ENCODE measurements at regions not wholly inside any gene's neighbourhood (a gene's known extent, or its start where the extent isn't known, plus 50 kb on each side); places are given as distances from the start of the nearest gene placed in this dataset.
"Not testable (repeated sequence)": the region's sequence is repeated elsewhere in the genome, so short reads cannot be mapped to it uniquely, and the experiment has no call there.

- no peak for DNase-seq (ENCODE audit: low read depth)
These were observed 145.5 kb downstream of the CTH start for GRCh38 chr1:70556541-70556940.

GRCh38 chr1:70567167-70567566 is 156.1 kb downstream of the CTH start:
- DNase-seq (ENCODE audit: low read depth): no peak

GRCh38 chr1:70571191-70571590 is 160.1 kb downstream of the CTH start:
- DNase-seq (ENCODE audit: low read depth): no peak

- DNase-seq (ENCODE audit: low read depth): no peak
These were observed 162.3 kb downstream of the CTH start for GRCh38 chr1:70573317-70573843.

- no peak for DNase-seq (ENCODE audit: low read depth)
These were observed 170.6 kb downstream of the CTH start for GRCh38 chr1:70581661-70582060.

GRCh38 chr1:70583522-70583921 is 172.5 kb downstream of the CTH start:
- no peak for DNase-seq (ENCODE audit: low read depth)

GRCh38 chr1:70586046-70586445 is 175.0 kb downstream of the CTH start:
- no peak for DNase-seq (ENCODE audit: low read depth)

GRCh38 chr1:70587872-70588366 is 176.9 kb downstream of the CTH start:
- DNase-seq (ENCODE audit: low read depth): no peak

GRCh38 chr1:70593551-70593950 is 182.5 kb downstream of the CTH start:
- DNase-seq (ENCODE audit: low read depth): not testable (repeated sequence)

- no peak for DNase-seq (ENCODE audit: low read depth)
These were observed 197.7 kb downstream of the CTH start for GRCh38 chr1:70608815-70609214.

GRCh38 chr1:70610164-70610563 is 199.1 kb downstream of the CTH start:
- DNase-seq (ENCODE audit: low read depth): not testable (repeated sequence)

GRCh38 chr1:70616946-70617345 is 205.9 kb downstream of the CTH start:
- DNase-seq (ENCODE audit: low read depth): no peak

- DNase-seq (ENCODE audit: low read depth): no peak
These were observed 206.7 kb downstream of the CTH start for GRCh38 chr1:70617728-70618127.

GRCh38 chr1:70627910-70628309 is 216.8 kb downstream of the CTH start:
- DNase-seq (ENCODE audit: low read depth): no peak

GRCh38 chr1:70628973-70629372 is 217.9 kb downstream of the CTH start:
- DNase-seq (ENCODE audit: low read depth): no peak

GRCh38 chr1:70633004-70633403 is 221.9 kb downstream of the CTH start:
- no peak for DNase-seq (ENCODE audit: low read depth)

- DNase-seq (ENCODE audit: low read depth): no peak
These were observed 224.8 kb downstream of the CTH start for GRCh38 chr1:70635868-70636267.

GRCh38 chr1:70641868-70642267 is 230.8 kb downstream of the CTH start:
- DNase-seq (ENCODE audit: low read depth): no peak

- DNase-seq (ENCODE audit: low read depth): peak; percentile 46
These were observed 245.3 kb downstream of the CTH start for GRCh38 chr1:70656361-70656760.

- no peak for DNase-seq (ENCODE audit: low read depth)
These were observed 248.8 kb downstream of the CTH start for GRCh38 chr1:70659891-70660290.

GRCh38 chr1:70666381-70667140 is 255.5 kb downstream of the CTH start:
- DNase-seq (ENCODE audit: low read depth): no peak

GRCh38 chr1:70667494-70668170 is 256.6 kb downstream of the CTH start:
- no peak for DNase-seq (ENCODE audit: low read depth)

GRCh38 chr1:70671006-70671405 is 259.9 kb downstream of the CTH start:
- no peak for DNase-seq (ENCODE audit: low read depth)
